Mesenchymal stem cell (in vitro differentiated cells and primary cell): ENCODE measurements at regions not wholly inside any gene's neighbourhood (a gene's known extent, or its start where the extent isn't known, plus 50 kb on each side); places are given as distances from the start of the nearest gene placed in this dataset.

Experiments
- DNase-seq: peaks from one replicate; pipeline ENCODE4 v3.0.0-alpha.2; 2013
- H2AFZ ChIP-seq: one replicate; pipeline ENCODE4 v1.6.1; 2013; ENCODE audit warnings: low read depth, mild to moderate bottlenecking, control low read depth, inconsistent platforms, low read length, moderate library complexity
- H2AK5ac ChIP-seq: 2 replicates; pipeline ENCODE4 v1.6.1; 2013; ENCODE audit warnings: low read length, moderate library complexity, mild to moderate bottlenecking, inconsistent platforms; ENCODE audit not compliant: severe bottlenecking
- H2BK120ac ChIP-seq: one replicate; pipeline ENCODE4 v1.6.1; 2013; ENCODE audit warnings: low read depth, mild to moderate bottlenecking, inconsistent platforms, low read length, moderate library complexity
- H2BK12ac ChIP-seq, 2 experiments: one replicate each; pipeline ENCODE4 v1.6.1; 2013; ENCODE audit warnings: inconsistent platforms in 2 of 2, low read length in 2 of 2, mild to moderate bottlenecking in 2 of 2, moderate library complexity in 2 of 2, control low read depth in 1 of 2
- H2BK15ac ChIP-seq: one replicate; pipeline ENCODE4 v1.6.1; 2013; ENCODE audit warnings: mild to moderate bottlenecking, low read depth, inconsistent platforms; ENCODE audit not compliant: poor library complexity, severe bottlenecking
- H2BK5ac ChIP-seq: 2 replicates; pipeline ENCODE4 v1.6.1; 2013; ENCODE audit warnings: low read depth, mild to moderate bottlenecking, low read length, control low read depth, inconsistent platforms; ENCODE audit not compliant: poor library complexity, severe bottlenecking
- H3K14ac ChIP-seq, 2 experiments: one replicate each; pipeline ENCODE4 v1.6.1; 2013; ENCODE audit warnings: inconsistent platforms in 2 of 2, low read length in 2 of 2, control low read depth in 1 of 2, mild to moderate bottlenecking in 1 of 2, moderate library complexity in 1 of 2
- H3K18ac ChIP-seq, 2 experiments: one replicate each; pipeline ENCODE4 v1.6.1; 2013; ENCODE audit warnings: inconsistent platforms in 2 of 2, low read length in 2 of 2, control low read depth in 1 of 2, low read depth in 1 of 2, mild to moderate bottlenecking in 1 of 2
- H3K23ac ChIP-seq, 2 experiments: one replicate each; pipeline ENCODE4 v1.6.1; 2013; ENCODE audit warnings: inconsistent platforms in 2 of 2, low read length in 2 of 2, mild to moderate bottlenecking in 2 of 2, moderate library complexity in 2 of 2, control low read depth in 1 of 2
- H3K27ac ChIP-seq: 2 replicates; pipeline ENCODE4 v1.5.1; 2013; ENCODE audit warnings: mild to moderate bottlenecking, moderate library complexity, low read length, control low read depth, inconsistent platforms; ENCODE audit not compliant: poor library complexity, severe bottlenecking
- H3K27me3 ChIP-seq, 2 experiments: 2 replicates each; pipeline versions ENCODE4 v1.6.1 to v1.7.0; 2013; ENCODE audit warnings: low read length in 2 of 2, mild to moderate bottlenecking in 2 of 2, moderate library complexity in 2 of 2, control low read depth in 1 of 2, inconsistent platforms in 1 of 2; ENCODE audit not compliant: control insufficient read depth in 1 of 2, insufficient read depth in 1 of 2
- H3K36me3 ChIP-seq, 2 experiments: 2 replicates each; pipeline versions ENCODE4 v1.6.1 to v1.7.0; 2013; ENCODE audit warnings: low read length in 2 of 2, control low read depth in 1 of 2, inconsistent platforms in 1 of 2, low read depth in 1 of 2, mild to moderate bottlenecking in 1 of 2; ENCODE audit not compliant: insufficient read depth in 2 of 2, control insufficient read depth in 1 of 2
- H3K4ac ChIP-seq, 2 experiments: one replicate each; pipeline ENCODE4 v1.6.1; 2013; ENCODE audit warnings: inconsistent platforms in 2 of 2, low read length in 2 of 2, mild to moderate bottlenecking in 2 of 2, moderate library complexity in 2 of 2, control low read depth in 1 of 2, low read depth in 1 of 2
- H3K4me1 ChIP-seq: 2 replicates; pipeline ENCODE4 v1.6.1; 2013; ENCODE audit warnings: low read depth, low read length, control low read depth; ENCODE audit not compliant: control insufficient read depth, insufficient read depth
- H3K4me2 ChIP-seq: 2 replicates; pipeline ENCODE4 v1.6.1; 2013; ENCODE audit warnings: low read length, mild to moderate bottlenecking, inconsistent platforms; ENCODE audit not compliant: poor library complexity, severe bottlenecking
- H3K4me3 ChIP-seq, 2 experiments: 2 replicates each; pipeline versions ENCODE4 v1.5.1 to v1.7.0; 2013; ENCODE audit warnings: low read length in 2 of 2, mild to moderate bottlenecking in 2 of 2, control low read depth in 1 of 2, low read depth in 1 of 2; ENCODE audit not compliant: insufficient read depth in 1 of 2
- H3K79me1 ChIP-seq: replicated peaks from 2 replicates; pipeline ENCODE4 v1.6.1; 2013; ENCODE audit warnings: mild to moderate bottlenecking, control low read depth, low read length, inconsistent platforms; ENCODE audit not compliant: poor library complexity, severe bottlenecking
- H3K9ac ChIP-seq: 2 replicates; pipeline ENCODE4 v1.7.0; 2013; ENCODE audit warnings: mild to moderate bottlenecking, low read length, moderate library complexity
- H3K9me3 ChIP-seq: 2 replicates; pipeline ENCODE4 v1.7.0; 2013; ENCODE audit warnings: mild to moderate bottlenecking, low read length; ENCODE audit not compliant: control insufficient read depth
- H4K8ac ChIP-seq: one replicate; pipeline ENCODE4 v1.6.1; 2013; ENCODE audit warnings: inconsistent platforms, mild to moderate bottlenecking, low read length, moderate library complexity
- H4K91ac ChIP-seq: one replicate; pipeline ENCODE4 v1.6.1; 2013; ENCODE audit warnings: mild to moderate bottlenecking, low read length, inconsistent platforms
- WGBS: methylation state at CpG from one replicate; pipeline ENCODE4 v1.1.7; 2013; ENCODE audit warnings: mixed read lengths; 5-methylcytosine and 5-hydroxymethylcytosine counted together

DNA sequence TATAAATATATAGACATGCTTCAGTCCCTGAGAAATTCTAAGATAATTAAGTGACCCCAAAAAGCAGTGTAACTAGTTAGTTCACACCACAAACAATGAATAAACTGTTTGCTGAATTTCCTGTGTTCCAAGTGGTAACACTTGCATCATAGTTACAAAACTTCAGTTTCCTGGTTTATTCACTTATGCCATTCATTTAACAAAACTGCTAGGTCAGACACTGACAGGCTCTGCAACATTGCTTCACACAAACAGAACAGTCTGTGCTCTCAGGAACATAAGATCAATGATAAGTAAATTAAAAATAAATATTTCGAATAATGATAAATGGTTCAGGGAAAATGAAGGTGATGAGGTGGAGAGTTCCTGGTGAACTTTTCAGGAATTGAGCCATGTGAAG, 133.3 kb upstream of the NAMPT start:
- Histone ChIP-seq H4K91ac (no peak overlapping the region), H3K36me3 (no peaks in the 10 kb centered on the region), H3K4me2 (no peak overlapping the region), H3K18ac (no peak overlapping the region), H2BK120ac (no peak overlapping the region), H3K27me3 (no peaks in the 10 kb centered on the region), H2AK5ac (no peak overlapping the region), H3K4me3 (no peak overlapping the region), H3K23ac (no peak overlapping the region), H4K8ac (no peak overlapping the region), H3K14ac (no peak overlapping the region), H3K4ac (no peak overlapping the region), H3K9ac (peak overlapping the region; percentile 16), H2BK5ac (no peak overlapping the region), H2AFZ (no peak overlapping the region), H3K4me1 (peaks cover 4% of the 10 kb centered on the region), H3K79me1 (no peaks in the 10 kb centered on the region), H2BK15ac (no peak overlapping the region), H2BK12ac (no peak overlapping the region), H3K9me3 (peaks cover 13% of the 10 kb centered on the region), H3K27ac (no peak overlapping the region)
- DNase-seq = peak; percentile 87
- 57% methylated on average over 1 of the region's 1 CpG for WGBS

DNA sequence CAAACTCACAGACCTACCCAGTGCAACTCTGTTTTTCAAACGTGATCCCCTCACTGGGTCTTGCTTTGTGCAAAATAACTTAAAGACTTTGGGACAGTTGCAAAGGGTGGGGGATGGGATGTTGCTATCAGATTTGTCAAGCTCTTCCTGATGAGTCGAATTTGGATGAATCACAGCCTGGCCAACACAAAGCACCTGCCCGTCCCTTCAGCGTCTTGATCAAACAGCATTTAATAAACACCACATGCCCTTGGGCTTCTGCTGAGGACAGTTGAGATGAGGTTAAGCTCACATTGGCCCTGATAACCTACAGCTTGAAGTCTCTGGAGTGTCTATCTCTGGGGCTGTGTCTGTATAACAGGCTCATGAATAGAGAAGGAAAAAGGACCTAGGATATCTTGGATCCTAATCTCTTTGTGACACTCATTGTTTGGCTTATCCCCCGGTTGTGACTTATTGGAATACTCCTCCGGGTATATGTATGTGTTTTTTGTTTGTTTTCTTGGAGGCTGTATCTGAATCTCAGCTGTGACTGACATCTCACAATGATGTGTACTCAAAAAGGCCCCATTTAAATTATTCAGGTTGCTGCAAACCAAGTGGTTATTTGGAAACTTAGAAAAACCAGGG, 132.6 kb upstream of the NAMPT start:
- Histone ChIP-seq H3K27ac (no peak overlapping the region), H2BK5ac (no peak overlapping the region), H3K4me1 (peaks cover 4% of the 10 kb centered on the region), H3K4ac (peak overlapping the region in 1 of 2 experiments; percentile 81), H3K14ac (no peak overlapping the region), H2BK120ac (no peak overlapping the region), H3K79me1 (no peaks in the 10 kb centered on the region), H4K91ac (peak overlapping the region; percentile 34), H3K4me2 (no peak overlapping the region), H3K4me3 (no peak overlapping the region), H2BK12ac (peak overlapping the region; percentile 18 to 45), H2AK5ac (no peak overlapping the region), H3K27me3 (no peaks in the 10 kb centered on the region), H2BK15ac (no peak overlapping the region), H4K8ac (peak overlapping the region; percentile 19), H3K18ac (no peak overlapping the region), H3K9me3 (peaks cover 13% of the 10 kb centered on the region), H3K9ac (no peak overlapping the region), H3K23ac (no peak overlapping the region), H3K36me3 (no peaks in the 10 kb centered on the region), H2AFZ (no peak overlapping the region)
- 43% methylated on average over 3 of the region's 6 CpGs for WGBS
- DNase-seq = peak; percentile 12

DNA sequence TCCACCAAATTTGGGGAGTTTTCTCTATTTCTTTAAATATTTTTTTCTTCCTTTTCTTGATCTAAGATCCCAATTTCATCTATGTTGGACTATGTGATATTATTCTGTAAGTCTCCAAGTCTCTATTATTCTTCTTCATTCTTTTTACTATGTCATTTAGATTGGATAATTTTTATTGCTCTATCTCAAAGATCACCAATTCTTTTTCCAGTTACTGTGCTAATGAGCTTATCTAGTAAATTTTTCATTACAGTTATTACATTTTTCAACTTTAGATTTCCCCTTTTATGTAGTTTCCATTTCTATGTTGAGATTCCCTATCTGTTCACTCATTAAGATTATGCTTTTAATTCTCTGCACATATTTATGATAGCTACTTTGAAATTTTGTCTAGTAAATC, 131.6 kb upstream of the NAMPT start:
- H2BK12ac ChIP-seq = no peak overlapping the region
- H2BK5ac ChIP-seq = no peak overlapping the region
- H3K18ac ChIP-seq = no peak overlapping the region
- H4K91ac ChIP-seq = no peak overlapping the region
- no peaks in the 10 kb centered on the region for H3K27me3 ChIP-seq
- H3K4me1 ChIP-seq = peaks cover 4% of the 10 kb centered on the region
- DNase-seq = no peak
- no peaks in the 10 kb centered on the region for H3K36me3 ChIP-seq
- H2AK5ac ChIP-seq = no peak overlapping the region
- H3K14ac ChIP-seq = no peak overlapping the region
- H3K4me2 ChIP-seq = no peak overlapping the region
- H3K9ac ChIP-seq = no peak overlapping the region
- no peaks in the 10 kb centered on the region for H3K79me1 ChIP-seq
- peaks cover 13% of the 10 kb centered on the region for H3K9me3 ChIP-seq
- H2AFZ ChIP-seq = no peak overlapping the region
- H3K4me3 ChIP-seq = no peak overlapping the region
- no peak overlapping the region for H3K27ac ChIP-seq
- H3K4ac ChIP-seq = no peak overlapping the region
- H4K8ac ChIP-seq = no peak overlapping the region
- no peak overlapping the region for H2BK15ac ChIP-seq
- no peak overlapping the region for H3K23ac ChIP-seq
- H2BK120ac ChIP-seq = no peak overlapping the region

DNA sequence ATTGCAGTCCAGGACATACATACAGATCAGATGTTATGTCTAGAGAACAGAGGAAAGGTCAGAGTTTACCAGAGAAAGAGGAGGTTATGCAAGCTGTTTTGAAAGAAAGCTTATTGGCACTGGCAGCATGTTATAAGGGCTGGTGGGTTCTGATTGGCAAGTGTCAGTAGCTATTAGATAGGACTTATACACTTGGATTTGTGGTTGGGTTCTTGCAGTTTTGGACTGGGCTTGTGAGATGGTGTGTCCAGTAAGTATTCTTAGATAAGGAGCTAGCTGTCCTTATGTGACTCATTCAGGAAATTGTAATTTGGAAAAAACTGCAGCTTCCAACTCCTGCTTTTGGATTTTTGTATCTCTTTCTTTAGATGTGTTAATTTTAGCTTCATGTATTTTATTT, 130.7 kb upstream of the NAMPT start:
- Histone ChIP-seq H2BK12ac (no peak overlapping the region), H2BK15ac (no peak overlapping the region), H4K91ac (no peak overlapping the region), H3K4ac (no peak overlapping the region), H3K27me3 (no peaks in the 10 kb centered on the region), H3K14ac (no peak overlapping the region), H3K9ac (no peak overlapping the region), H2BK120ac (no peak overlapping the region), H3K9me3 (peaks cover 13% of the 10 kb centered on the region), H3K27ac (no peak overlapping the region), H2BK5ac (no peak overlapping the region), H4K8ac (no peak overlapping the region), H3K18ac (peak overlapping the region in 1 of 2 experiments; percentile 21), H3K36me3 (no peaks in the 10 kb centered on the region), H2AFZ (no peak overlapping the region), H3K4me2 (no peak overlapping the region), H2AK5ac (no peak overlapping the region), H3K79me1 (no peaks in the 10 kb centered on the region), H3K4me1 (no peaks in the 10 kb centered on the region), H3K4me3 (no peak overlapping the region), H3K23ac (no peak overlapping the region)
- peak; percentile 29 for DNase-seq
